ENCODE measurements at regions not wholly inside any gene's neighbourhood (a gene's known extent, or its start where the extent isn't known, plus 50 kb on each side); places are given as distances from the start of the nearest gene placed in this dataset.
"Not testable (repeated sequence)": the region's sequence is repeated elsewhere in the genome, so short reads cannot be mapped to it uniquely, and the experiment has no call there.

DNA sequence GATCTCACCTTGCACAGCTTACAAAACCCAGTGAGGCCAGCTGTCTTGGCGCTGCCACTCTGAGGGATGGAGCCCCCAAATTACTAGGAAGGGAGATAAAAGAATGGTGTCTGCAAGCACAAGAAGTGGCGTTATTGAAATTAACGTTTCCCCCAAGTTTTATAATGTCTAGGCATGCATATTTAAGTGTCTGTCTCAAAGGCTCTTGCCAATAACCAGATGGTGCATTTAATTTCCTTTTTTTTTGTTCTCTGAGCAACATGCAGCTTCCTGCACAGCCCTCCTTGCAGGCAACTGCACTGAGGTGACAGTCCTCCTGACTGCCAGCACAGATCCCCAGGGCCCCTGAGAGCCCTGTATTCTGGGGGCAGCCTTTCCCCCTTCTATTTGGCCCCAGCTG lies 179.8 kb upstream of the OSBPL11 start:
- H3K36me3 ChIP-seq (replicated peaks); DNase-seq; H3K4me3 ChIP-seq (ENCODE audit: low read depth, low read length); in situ Hi-C loops (cut with HindIII; ENCODE audit: low pct_ligation_motif_present, low sequenced_read_pairs); H3K27me3 ChIP-seq (replicated peaks); H3K27ac ChIP-seq: not testable (repeated sequence)

DNA sequence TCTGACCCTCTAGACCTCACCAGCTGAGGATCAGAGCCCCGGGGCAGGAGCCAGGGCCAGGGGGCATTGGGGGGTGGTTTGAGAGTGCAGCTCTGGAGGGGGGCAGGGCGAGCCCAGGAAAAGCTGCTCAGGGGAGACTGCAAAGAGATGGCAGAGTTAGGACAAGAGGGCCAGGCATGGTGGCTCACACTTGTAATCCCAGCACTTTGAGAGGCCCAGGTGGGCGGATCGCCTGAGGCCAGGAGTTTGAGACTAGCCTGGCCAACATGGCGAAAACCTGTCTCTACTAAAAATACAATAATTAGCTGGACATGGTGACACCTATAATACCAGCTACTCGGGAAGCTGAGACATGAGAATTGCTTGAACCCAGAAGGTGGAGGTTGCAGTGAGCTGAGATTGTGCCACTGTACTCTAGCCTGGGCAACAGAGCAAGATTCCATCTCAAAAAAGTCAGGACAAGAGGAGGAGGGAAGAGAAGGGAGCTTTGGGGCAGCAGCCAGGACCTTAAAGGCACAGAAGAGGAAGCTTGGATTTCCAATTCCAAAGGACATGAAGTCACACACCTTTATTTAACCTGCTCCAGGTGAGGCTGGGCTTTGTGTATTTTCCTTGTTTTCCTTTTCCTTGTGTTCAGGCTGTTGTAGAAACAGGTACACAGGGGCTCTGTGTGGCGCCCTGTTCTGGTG lies 180.5 kb upstream of the OSBPL11 start:
- DNase-seq; in situ Hi-C loops (cut with HindIII; ENCODE audit: low pct_ligation_motif_present, low sequenced_read_pairs); H3K4me3 ChIP-seq (ENCODE audit: low read depth, low read length); H3K27ac ChIP-seq; H3K36me3 ChIP-seq (replicated peaks); H3K27me3 ChIP-seq (replicated peaks): not testable (repeated sequence)

DNA sequence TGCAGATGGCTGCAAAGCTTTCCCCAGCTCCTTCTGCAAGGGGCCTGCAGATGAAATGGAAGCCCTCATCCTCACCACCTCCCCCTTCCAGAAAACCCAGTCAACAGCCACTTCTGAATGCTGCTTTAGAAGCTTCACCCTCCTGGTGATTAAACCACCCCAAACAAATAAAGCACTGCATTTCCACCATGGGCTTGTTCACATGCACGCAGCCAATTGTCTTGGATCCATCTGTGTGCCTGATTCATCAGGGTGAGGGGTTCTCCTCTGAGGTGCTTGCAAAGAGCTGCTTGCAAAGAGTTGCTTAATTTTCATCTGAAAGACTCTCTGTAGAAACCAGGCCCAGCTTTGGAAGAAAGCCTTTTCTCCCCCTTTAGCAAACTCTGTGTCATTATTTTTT lies 184.0 kb upstream of the OSBPL11 start:
- H3K36me3 ChIP-seq (replicated peaks); DNase-seq; H3K27ac ChIP-seq; in situ Hi-C loops (cut with HindIII; ENCODE audit: low pct_ligation_motif_present, low sequenced_read_pairs); H3K4me3 ChIP-seq (ENCODE audit: low read depth, low read length); H3K27me3 ChIP-seq (replicated peaks): not testable (repeated sequence)

DNA sequence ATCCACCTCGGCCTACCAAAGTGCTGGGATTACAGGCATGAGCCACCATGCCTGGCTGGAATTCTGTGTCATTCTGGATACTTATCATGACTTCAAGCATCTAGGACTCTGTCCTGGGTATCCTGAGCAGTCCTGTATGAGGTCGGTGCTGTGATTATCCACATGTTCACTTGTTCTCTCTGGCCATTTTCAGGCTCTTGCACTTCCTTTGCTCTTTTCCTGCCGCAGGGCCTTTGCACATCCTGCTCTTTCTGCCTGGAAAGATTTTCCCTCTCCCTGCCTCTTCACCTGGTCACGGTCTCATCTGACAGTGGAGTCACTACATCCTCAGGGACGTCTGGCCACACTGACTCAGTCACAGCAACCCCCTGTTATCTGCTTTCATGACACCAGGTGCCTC lies 184.6 kb upstream of the OSBPL11 start:
- in situ Hi-C loops (cut with HindIII; ENCODE audit: low pct_ligation_motif_present, low sequenced_read_pairs); H3K27ac ChIP-seq: not testable (repeated sequence)

DNA sequence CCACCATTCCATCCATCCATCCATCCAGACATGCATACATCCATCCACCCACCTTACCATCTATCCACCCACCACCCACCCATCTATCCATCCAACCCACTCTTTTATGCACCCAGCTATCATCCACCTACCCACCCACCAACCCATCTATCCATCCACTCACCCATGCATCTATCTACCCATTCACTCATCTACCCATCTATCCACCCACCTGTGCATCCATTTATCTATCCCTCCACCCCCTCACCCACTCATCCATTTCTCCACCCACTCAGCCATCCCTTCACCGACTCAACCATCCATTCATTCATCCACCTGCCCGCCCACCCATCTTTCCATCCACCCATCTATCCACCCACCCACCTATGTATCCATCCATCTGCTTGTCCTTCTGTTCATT lies 186.4 kb upstream of the OSBPL11 start:
- in situ Hi-C loops (cut with HindIII; ENCODE audit: low pct_ligation_motif_present, low sequenced_read_pairs); H3K27me3 ChIP-seq (replicated peaks); H3K36me3 ChIP-seq (replicated peaks); DNase-seq; H3K4me3 ChIP-seq (ENCODE audit: low read depth, low read length); H3K27ac ChIP-seq: not testable (repeated sequence)

More for the DNA sequence above, 184.6 kb upstream of the OSBPL11 start:
- H3K36me3 ChIP-seq (replicated peaks); DNase-seq; H3K27me3 ChIP-seq (replicated peaks); H3K4me3 ChIP-seq (ENCODE audit: low read depth, low read length): not testable (repeated sequence)

DNA sequence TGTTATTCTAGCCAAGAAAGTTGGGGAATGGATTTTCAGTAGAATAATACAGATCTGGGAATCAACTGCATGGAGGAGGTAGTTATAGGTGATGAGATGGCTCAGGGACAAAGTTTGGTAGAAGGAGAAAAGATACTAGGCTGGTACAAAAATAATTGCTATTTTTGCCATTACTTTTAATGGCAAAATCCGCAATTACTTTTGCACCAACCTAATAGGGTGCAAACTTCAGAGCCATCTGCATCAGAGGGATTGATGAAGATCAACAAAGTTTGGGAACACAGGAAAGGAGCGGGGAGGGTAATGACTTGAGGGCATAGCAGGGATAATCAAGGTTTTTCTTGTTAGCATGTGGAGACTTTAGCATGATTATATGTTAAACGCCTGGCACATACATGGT lies 178.7 kb upstream of the ROPN1B start:
- H3K36me3 ChIP-seq (replicated peaks); H3K4me3 ChIP-seq (ENCODE audit: low read depth, low read length); in situ Hi-C loops (cut with HindIII; ENCODE audit: low pct_ligation_motif_present, low sequenced_read_pairs); DNase-seq; H3K27me3 ChIP-seq (replicated peaks); H3K27ac ChIP-seq: not testable (repeated sequence)

DNA sequence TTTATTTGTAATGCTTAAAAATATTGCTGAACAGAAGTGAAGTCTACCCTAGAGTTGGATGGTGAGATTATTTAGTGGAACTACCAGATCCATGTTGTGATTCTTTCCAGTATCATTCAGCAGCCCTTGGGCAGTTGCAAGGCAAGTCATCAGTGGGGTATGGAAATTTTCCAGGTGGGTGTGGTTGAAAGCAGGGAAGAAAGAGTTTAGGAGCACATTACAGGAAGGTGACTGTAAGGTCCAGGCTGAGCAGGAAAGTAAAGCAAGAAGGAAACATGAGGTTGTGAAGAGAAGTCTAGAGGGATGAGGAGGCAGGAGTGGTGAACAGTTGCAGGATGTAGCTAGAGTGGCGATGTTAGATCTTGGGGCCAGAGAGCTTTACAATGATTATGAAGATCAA lies 178.0 kb upstream of the ROPN1B start:
- H3K4me3 ChIP-seq (ENCODE audit: low read depth, low read length); DNase-seq; H3K27ac ChIP-seq; in situ Hi-C loops (cut with HindIII; ENCODE audit: low pct_ligation_motif_present, low sequenced_read_pairs); H3K36me3 ChIP-seq (replicated peaks); H3K27me3 ChIP-seq (replicated peaks): not testable (repeated sequence)

DNA sequence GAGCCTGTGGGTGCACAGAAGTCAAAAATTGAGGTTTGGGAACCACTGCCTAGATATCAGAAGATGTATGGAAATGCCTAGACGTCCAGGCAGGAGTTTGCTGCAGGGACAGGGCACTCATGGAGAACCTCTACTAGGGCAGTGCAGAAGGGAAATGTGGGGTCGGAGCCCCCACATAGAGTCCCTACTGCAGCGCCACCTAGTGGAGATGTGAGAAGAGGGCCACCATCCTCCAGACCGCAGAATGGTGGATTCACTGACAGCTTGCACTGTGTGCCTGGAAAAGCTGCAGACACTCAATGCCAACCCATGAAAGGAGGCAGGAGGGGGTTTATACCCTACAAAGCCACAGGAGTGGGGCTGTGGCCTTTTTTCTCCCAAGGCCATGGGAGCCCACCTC lies 159.0 kb upstream of the ROPN1B start:
- in situ Hi-C loops (cut with HindIII; ENCODE audit: low pct_ligation_motif_present, low sequenced_read_pairs); H3K27ac ChIP-seq; DNase-seq: not testable (repeated sequence)

DNA sequence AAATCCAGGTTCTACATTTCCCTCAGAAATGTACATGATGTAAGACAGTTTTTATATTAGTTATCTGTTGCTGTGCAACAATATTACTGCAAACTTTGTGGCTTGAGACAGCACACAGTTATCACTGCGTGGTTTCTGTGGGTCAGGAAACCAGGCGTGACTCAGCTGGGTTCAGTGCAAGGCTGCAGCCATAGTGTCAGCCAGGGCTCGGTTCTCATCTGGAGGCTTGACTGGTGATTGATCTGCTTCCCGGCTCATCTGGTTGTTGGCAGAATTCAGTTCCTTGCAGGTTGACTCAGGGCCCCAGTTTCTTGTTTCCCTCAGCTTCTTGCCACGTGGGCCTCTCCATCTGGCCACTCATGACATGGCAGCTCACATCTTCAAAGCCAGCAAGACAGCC lies 146.8 kb upstream of the ROPN1B start:
- in situ Hi-C loops (cut with HindIII; ENCODE audit: low pct_ligation_motif_present, low sequenced_read_pairs) = not testable (repeated sequence)
- peak; percentile 99 for DNase-seq

More for the DNA sequence above, 159.0 kb upstream of the ROPN1B start:
- H3K4me3 ChIP-seq (ENCODE audit: low read depth, low read length); H3K27me3 ChIP-seq (replicated peaks); H3K36me3 ChIP-seq (replicated peaks): not testable (repeated sequence)

DNA sequence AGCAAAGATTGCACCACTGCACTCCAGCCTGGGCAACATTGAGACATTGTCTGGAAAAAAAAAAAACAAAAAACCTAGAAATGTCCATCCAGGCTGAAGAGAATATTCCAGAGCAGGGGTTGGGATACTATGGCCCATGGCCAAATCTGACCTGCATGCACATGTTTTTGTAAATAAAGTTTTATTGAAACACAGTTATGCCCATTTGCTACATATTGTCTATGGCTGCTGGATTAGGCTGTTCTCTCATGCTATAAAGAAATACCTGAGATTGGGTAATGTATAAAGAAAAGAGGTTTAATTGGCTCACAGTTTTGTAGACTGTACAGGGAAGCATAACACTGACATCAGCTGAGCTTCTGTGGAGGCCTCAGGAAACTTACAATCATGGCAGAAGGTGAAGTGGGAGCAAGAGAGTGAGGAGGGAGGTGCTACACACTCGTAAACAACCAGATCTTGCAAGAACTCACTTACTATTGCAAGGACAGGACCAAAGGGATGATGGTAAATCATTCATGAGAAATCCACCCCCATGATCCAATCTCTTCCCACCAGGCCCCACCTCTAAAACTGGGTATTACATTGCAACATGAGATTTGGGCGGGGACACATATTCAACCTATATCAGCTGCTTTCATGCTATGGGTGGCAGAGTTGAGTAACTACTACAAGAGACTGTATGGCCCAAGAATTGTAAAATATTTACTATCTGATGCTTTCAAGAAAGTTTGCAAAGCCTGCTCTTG lies 137.8 kb upstream of the ROPN1B start:
- H3K4me3 ChIP-seq (ENCODE audit: low read depth, low read length); H3K27me3 ChIP-seq (replicated peaks); H3K36me3 ChIP-seq (replicated peaks); in situ Hi-C loops (cut with HindIII; ENCODE audit: low pct_ligation_motif_present, low sequenced_read_pairs); H3K27ac ChIP-seq; DNase-seq: not testable (repeated sequence)

More for the DNA sequence above, 146.8 kb upstream of the ROPN1B start:
- H3K27ac ChIP-seq = peak overlapping the region; percentile 87
- not testable (repeated sequence) for H3K4me3 ChIP-seq (ENCODE audit: low read depth, low read length); H3K27me3 ChIP-seq (replicated peaks); H3K36me3 ChIP-seq (replicated peaks)

DNA sequence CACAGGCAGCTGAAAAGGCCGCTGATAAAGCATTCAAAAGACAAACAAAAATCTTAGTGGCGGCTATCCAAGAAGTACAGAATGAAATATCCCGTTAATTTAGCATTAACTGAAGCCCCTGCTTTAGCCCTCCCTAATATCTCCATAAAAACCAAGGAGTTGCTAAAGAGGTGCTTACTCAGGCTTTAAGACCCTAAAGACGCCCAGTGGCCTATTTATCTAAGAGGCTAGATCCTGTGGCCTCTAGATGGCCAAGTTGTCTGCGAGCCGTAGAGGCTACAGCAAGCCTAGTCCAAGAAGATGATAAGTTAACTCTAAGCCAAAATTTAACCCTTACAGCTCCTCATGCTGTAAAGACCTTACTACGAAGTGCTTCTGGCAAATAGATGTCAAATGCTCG lies 133.4 kb upstream of the ROPN1B start:
- H3K27me3 ChIP-seq (replicated peaks); H3K36me3 ChIP-seq (replicated peaks); H3K27ac ChIP-seq; in situ Hi-C loops (cut with HindIII; ENCODE audit: low pct_ligation_motif_present, low sequenced_read_pairs); DNase-seq; H3K4me3 ChIP-seq (ENCODE audit: low read depth, low read length): not testable (repeated sequence)

DNA sequence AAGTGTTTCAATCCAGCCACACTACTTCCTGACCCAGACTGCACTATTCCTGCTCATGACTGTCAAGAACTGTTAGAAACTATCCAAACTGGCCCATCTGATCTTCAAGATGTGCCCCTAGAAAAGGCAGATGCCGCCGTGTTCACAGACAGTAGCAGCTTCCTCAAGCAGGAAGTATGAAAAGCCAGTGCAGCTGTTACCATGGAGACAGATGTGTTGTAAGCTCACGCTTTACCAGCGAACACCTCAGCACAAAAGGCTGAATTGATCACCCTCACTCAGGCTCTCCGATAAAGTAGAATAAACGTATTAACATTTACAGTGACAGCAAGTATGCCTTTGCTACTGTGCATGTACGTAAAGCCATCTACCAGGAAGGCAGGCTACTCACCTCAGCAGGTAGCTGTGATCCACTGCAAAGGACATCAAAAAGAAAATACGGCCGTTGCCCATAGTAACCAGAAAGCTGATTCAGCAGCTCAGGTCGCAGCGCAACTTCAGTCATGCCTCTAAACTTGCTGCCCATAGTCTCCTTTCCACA lies 132.9 kb upstream of the ROPN1B start:
- H3K27me3 ChIP-seq (replicated peaks); H3K27ac ChIP-seq; H3K36me3 ChIP-seq (replicated peaks); H3K4me3 ChIP-seq (ENCODE audit: low read depth, low read length); in situ Hi-C loops (cut with HindIII; ENCODE audit: low pct_ligation_motif_present, low sequenced_read_pairs): not testable (repeated sequence)
- DNase-seq = peak; percentile 24

DNA sequence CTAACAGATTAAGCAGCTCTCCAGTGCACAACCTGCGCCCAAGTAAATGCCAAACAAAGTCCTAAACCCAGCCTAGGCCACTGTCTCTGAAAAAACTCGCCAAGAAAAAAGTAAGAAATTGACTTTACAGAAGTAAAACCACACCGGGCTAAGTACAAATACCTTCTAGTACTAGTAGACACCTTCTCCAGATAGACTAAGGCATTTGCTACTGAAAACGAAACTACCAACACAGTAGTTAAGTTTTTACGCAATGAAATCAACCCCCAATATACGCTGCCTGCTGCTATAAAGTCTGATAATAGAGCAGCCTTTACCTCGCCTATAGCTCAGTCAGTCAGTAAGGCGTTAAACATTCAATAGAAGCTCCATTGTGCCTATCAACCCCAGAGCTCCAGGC lies 132.2 kb upstream of the ROPN1B start:
- H3K4me3 ChIP-seq (ENCODE audit: low read depth, low read length); DNase-seq; in situ Hi-C loops (cut with HindIII; ENCODE audit: low pct_ligation_motif_present, low sequenced_read_pairs); H3K27me3 ChIP-seq (replicated peaks); H3K27ac ChIP-seq; H3K36me3 ChIP-seq (replicated peaks): not testable (repeated sequence)

DNA sequence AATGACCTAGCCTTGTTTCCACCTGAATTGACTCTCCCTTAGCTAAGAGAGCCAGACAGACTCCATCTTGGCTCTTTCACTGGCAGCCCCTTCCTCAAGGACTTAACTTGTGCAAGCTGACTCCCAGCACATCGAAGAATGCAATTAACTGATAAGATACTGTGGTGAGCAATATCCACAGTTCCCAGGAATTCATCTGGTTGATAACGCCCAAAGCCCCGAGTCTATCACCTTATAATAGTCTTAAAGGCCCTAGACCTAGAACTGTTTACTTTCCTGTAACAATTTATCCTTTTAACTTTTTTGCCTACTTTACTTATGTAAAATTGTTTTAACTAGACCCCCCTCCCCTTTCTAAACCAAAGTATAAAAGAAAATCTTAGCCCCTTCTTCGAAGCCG lies 130.1 kb upstream of the ROPN1B start:
- in situ Hi-C loops (cut with HindIII; ENCODE audit: low pct_ligation_motif_present, low sequenced_read_pairs); DNase-seq; H3K27me3 ChIP-seq (replicated peaks); H3K36me3 ChIP-seq (replicated peaks); H3K4me3 ChIP-seq (ENCODE audit: low read depth, low read length); H3K27ac ChIP-seq: not testable (repeated sequence)

DNA sequence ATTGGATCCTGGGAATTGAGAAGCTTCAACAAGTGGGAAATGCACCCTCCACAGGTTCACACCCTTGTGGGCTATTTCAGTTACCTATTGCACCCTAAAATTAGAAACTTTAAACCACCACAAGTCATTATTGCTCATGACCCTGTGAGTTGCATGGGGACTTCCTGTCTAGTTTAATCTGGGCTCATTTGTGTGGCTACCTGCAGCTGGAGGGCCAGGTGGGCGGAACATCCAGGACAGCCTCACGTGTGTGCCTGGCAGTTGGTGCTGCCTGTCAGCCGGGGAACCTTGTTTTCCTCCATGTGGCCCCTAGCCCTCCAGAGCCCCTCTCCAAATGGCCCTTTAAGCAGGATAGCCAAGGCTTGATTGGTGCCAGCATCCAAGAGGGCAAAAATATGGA lies 128.5 kb upstream of the ROPN1B start:
- in situ Hi-C loops (cut with HindIII; ENCODE audit: low pct_ligation_motif_present, low sequenced_read_pairs); H3K36me3 ChIP-seq (replicated peaks); H3K27me3 ChIP-seq (replicated peaks); H3K4me3 ChIP-seq (ENCODE audit: low read depth, low read length); H3K27ac ChIP-seq; DNase-seq: not testable (repeated sequence)

Measured in brain microvascular endothelial cell (primary cell).